GM12873 (cell line): ENCODE measurements at regions not wholly inside any gene's neighbourhood (a gene's known extent, or its start where the extent isn't known, plus 50 kb on each side); places are given as distances from the start of the nearest gene placed in this dataset.

ENCODE experiments used
- CTCF ChIP-seq: IDR thresholded peaks from 2 replicates; pipeline ENCODE4 v1.5.1; 2012; ENCODE audit warnings: low read depth, mild to moderate bottlenecking, moderate library complexity, low read length, control low read depth; ENCODE audit not compliant: insufficient read depth; ENCODE audit errors: missing control alignments

- TF ChIP-seq CTCF, result no peak
Observed at GRCh38 chr5:155929112-155929511, 397.9 kb upstream of the SGCD start.

GRCh38 chr5:155934964-155935363, 392.0 kb upstream of the SGCD start:
- no peak for TF ChIP-seq CTCF

GRCh38 chr5:155935723-155936122, 391.2 kb upstream of the SGCD start:
- TF ChIP-seq CTCF, result no peak

- TF ChIP-seq CTCF, result no peak
Observed at GRCh38 chr5:155936520-155937406, 390.2 kb upstream of the SGCD start.

GRCh38 chr5:155938051-155938450, 388.9 kb upstream of the SGCD start:
- no peak for TF ChIP-seq CTCF

- no peak for TF ChIP-seq CTCF
Observed at GRCh38 chr5:155941340-155941739, 385.6 kb upstream of the SGCD start.

GRCh38 chr5:155943516-155944407, 383.2 kb upstream of the SGCD start:
- TF ChIP-seq CTCF, result peak; percentile 82
